Loucy (cell line): ENCODE measurements at regions not wholly inside any gene's neighbourhood (a gene's known extent, or its start where the extent isn't known, plus 50 kb on each side); places are given as distances from the start of the nearest gene placed in this dataset.

Experiments
- H2AFZ ChIP-seq: fragments of 200-600 bp; sonication (generic); 2 replicates; pipeline ENCODE4 v1.6.0; 2016; ENCODE audit warnings: antibody characterized with exemption, mild to moderate bottlenecking, low read length, moderate library complexity
- H3F3A ChIP-seq: fragments of 200-600 bp; 2 replicates; pipeline ENCODE4 v1.6.0; 2016; ENCODE audit warnings: antibody characterized with exemption, low read depth, mild to moderate bottlenecking
- H3K27me3 ChIP-seq: fragments of 200-600 bp; sonication (generic); 2 replicates; pipeline ENCODE4 v1.6.1; 2014; ENCODE audit warnings: low read length, mild to moderate bottlenecking; ENCODE audit not compliant: insufficient read depth, poor library complexity, severe bottlenecking
- H3K36me3 ChIP-seq: fragments of 200-600 bp; sonication (generic); 2 replicates; pipeline ENCODE4 v1.6.1; 2016; ENCODE audit warnings: low read length; ENCODE audit not compliant: insufficient read depth
- H3K4me1 ChIP-seq: fragments of 200-600 bp; sonication (generic); 2 replicates; pipeline ENCODE4 v1.5.1; 2014; ENCODE audit warnings: low read length, mild to moderate bottlenecking; ENCODE audit not compliant: insufficient read depth, poor library complexity, severe bottlenecking
- H3K4me2 ChIP-seq: fragments of 200-600 bp; sonication (generic); 2 replicates; pipeline ENCODE4 v1.6.0; 2014; ENCODE audit warnings: antibody characterized with exemption, low read length, low read depth, mild to moderate bottlenecking; ENCODE audit not compliant: poor library complexity, severe bottlenecking
- H3K4me3 ChIP-seq: fragments of 200-600 bp; sonication (generic); 2 replicates; pipeline ENCODE4 v1.5.1; 2014; ENCODE audit warnings: low read length, mild to moderate bottlenecking, mixed read lengths; ENCODE audit not compliant: poor library complexity, severe bottlenecking
- H3K79me2 ChIP-seq: fragments of 200-600 bp; sonication (generic); 2 replicates; pipeline ENCODE4 v1.6.1; 2014; ENCODE audit warnings: low read length; ENCODE audit not compliant: insufficient read depth
- H3K9ac ChIP-seq: fragments of 200-600 bp; sonication (generic); 2 replicates; pipeline ENCODE4 v1.6.0; 2014; ENCODE audit warnings: mild to moderate bottlenecking, low read depth, low read length, moderate library complexity; ENCODE audit not compliant: poor library complexity, severe bottlenecking
- H3K9me2 ChIP-seq: fragments of 200-600 bp; sonication (generic); replicated peaks from 2 replicates; pipeline ENCODE4 v1.6.1; 2016; ENCODE audit warnings: low read depth, low read length, mixed read lengths
- H3K9me3 ChIP-seq: fragments of 200-600 bp; sonication (generic); 2 replicates; pipeline ENCODE4 v1.6.1; 2014; ENCODE audit warnings: mild to moderate bottlenecking, antibody characterized with exemption, low read length, low read depth; ENCODE audit not compliant: insufficient read depth
- H4K20me1 ChIP-seq: fragments of 200-600 bp; sonication (generic); 2 replicates; pipeline ENCODE4 v1.6.0; 2014; ENCODE audit warnings: antibody characterized with exemption, low read length, mild to moderate bottlenecking; ENCODE audit not compliant: insufficient read depth, poor library complexity, severe bottlenecking
- CTCF ChIP-seq: fragments of 200-600 bp; sonication (generic); conservative IDR thresholded peaks from 2 replicates; pipeline ENCODE4 v1.5.1; 2014; ENCODE audit warnings: mild to moderate bottlenecking, antibody characterized with exemption, low read length
- EZH2phosphoT487 ChIP-seq: fragments of 200-600 bp; IDR thresholded peaks from 2 replicates; pipeline ENCODE4 v1.6.1; 2018; ENCODE audit warnings: antibody characterized with exemption, mild to moderate bottlenecking, moderate library complexity, borderline replicate concordance

GRCh38 chr14:89699071-89699470 is 255.5 kb downstream of the EFCAB11 start:
- no peaks in the 10 kb centered on the region for H3F3A ChIP-seq
- H3K36me3 ChIP-seq = no peaks in the 10 kb centered on the region
- no peaks in the 10 kb centered on the region for H3K9me2 ChIP-seq
- H3K79me2 ChIP-seq = no peaks in the 10 kb centered on the region
- H4K20me1 ChIP-seq = no peaks in the 10 kb centered on the region
- H3K9ac ChIP-seq = no peak overlapping the region
- TF ChIP-seq EZH2phosphoT487 = no peak
- TF ChIP-seq CTCF = no peak
- H2AFZ ChIP-seq = no peak overlapping the region
- no peak overlapping the region for H3K4me2 ChIP-seq
- no peaks in the 10 kb centered on the region for H3K4me1 ChIP-seq
- no peaks in the 10 kb centered on the region for H3K27me3 ChIP-seq
- peaks cover 19% of the 10 kb centered on the region; the same call in 1 of the 2 replicates for H3K9me3 ChIP-seq
- H3K4me3 ChIP-seq = no peak overlapping the region

DNA sequence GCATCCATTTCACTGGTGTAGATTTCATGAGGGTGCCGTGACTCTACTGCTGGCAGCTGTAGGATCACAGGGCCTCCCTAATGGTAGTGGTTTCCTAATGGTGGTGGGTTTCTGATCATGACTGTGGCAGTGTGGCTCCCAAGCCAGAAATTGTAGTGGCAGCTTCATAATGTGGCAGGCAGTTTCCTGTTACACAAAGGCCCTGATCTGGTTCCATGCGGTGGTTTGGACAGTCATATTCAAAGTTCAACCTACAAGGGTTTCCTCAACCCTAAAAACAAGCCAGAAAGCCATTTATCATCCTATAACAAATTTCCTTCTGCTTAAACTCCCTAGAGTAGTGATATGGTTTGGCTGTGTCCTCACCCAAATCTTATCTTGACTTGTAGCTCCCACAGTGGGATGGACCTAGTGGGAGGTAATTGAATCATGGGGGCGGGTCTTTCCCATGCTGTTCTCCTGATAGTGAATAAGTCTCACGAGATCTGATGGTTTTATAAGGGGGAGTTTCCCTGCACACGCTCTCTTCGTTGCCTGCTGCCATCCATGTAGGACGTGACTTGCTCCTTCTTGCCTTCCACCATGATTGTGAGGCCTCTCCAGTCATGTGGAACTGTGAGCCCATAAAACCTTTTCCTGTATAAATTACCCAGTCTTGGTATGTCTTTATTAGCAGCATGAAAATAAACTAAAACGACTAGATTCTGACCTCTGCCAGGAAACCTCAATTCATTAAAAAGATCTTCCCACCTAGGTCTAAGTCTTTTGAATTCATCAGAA is 257.1 kb downstream of the EFCAB11 start:
- Histone ChIP-seq H3K9me2 (no peaks in the 10 kb centered on the region), H3K9me3 (peaks cover 19% of the 10 kb centered on the region; the same call in 1 of the 2 replicates), H4K20me1 (no peaks in the 10 kb centered on the region), H3K79me2 (no peaks in the 10 kb centered on the region), H3F3A (no peaks in the 10 kb centered on the region), H2AFZ (no peak overlapping the region), H3K36me3 (no peaks in the 10 kb centered on the region), H3K4me2 (no peak overlapping the region), H3K4me1 (no peaks in the 10 kb centered on the region), H3K27me3 (no peaks in the 10 kb centered on the region), H3K4me3 (no peak overlapping the region), H3K9ac (no peak overlapping the region)
- TF ChIP-seq EZH2phosphoT487 (no peak), CTCF (no peak)

DNA sequence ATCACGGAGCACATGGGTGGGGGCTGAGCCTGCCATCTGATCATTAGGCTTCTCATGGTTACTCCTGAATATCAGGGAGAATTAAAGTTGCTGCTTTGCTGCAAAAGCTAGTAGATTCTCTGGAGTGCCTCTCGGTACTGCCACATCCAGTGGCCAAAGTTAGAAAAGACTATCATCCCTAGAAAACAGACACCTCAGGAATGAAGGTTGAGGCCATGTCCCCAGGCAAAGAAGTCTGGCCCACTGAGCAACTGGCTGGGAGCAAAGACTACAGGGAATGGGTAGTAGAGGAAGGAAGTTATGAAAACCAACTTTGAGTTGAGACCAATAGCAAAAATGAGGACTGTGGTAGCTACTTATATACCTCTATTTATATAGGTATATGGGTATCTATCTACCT is 258.7 kb downstream of the EFCAB11 start:
- peaks cover 19% of the 10 kb centered on the region; the same call in 1 of the 2 replicates for H3K9me3 ChIP-seq
- H3K9ac ChIP-seq = no peak overlapping the region
- H3F3A ChIP-seq = no peaks in the 10 kb centered on the region
- no peaks in the 10 kb centered on the region for H3K9me2 ChIP-seq
- no peak for TF ChIP-seq CTCF
- no peaks in the 10 kb centered on the region for H4K20me1 ChIP-seq
- H3K4me1 ChIP-seq = no peaks in the 10 kb centered on the region
- H3K27me3 ChIP-seq = no peaks in the 10 kb centered on the region
- H3K79me2 ChIP-seq = no peaks in the 10 kb centered on the region
- no peaks in the 10 kb centered on the region for H3K36me3 ChIP-seq
- H3K4me2 ChIP-seq = no peak overlapping the region
- H2AFZ ChIP-seq = no peak overlapping the region
- H3K4me3 ChIP-seq = no peak overlapping the region
